ENCODE measurements at regions not wholly inside any gene's neighbourhood (a gene's known extent, or its start where the extent isn't known, plus 50 kb on each side); places are given as distances from the start of the nearest gene placed in this dataset.

DNA sequence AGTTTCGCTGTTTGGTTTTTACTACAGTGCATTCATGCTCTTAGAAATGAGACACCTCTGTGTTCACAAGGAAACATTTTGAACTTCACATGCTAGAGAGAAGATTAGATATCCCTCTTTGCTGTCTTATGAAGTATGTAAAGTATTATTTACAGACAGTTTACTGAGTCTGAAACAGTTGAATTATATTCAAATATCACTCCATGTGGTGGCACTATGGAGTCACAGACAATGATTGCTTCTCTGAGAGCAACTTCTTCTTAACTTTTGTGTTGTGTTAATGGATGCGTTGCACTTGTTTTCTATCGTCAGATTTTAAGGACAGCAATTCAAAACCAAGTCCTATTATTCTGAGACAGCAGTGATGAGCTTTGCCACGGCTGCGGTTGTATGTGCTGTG, 823.6 kb downstream of the GALR1 start:
- TF ChIP-seq, protein P1, sequence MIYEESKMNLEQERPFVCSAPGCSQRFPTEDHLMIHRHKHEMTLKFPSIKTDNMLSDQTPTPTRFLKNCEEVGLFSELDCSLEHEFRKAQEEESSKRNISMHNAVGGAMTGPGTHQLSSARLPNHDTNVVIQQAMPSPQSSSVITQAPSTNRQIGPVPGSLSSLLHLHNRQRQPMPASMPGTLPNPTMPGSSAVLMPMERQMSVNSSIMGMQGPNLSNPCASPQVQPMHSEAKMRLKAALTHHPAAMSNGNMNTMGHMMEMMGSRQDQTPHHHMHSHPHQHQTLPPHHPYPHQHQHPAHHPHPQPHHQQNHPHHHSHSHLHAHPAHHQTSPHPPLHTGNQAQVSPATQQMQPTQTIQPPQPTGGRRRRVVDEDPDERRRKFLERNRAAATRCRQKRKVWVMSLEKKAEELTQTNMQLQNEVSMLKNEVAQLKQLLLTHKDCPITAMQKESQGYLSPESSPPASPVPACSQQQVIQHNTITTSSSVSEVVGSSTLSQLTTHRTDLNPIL (CRISPR knock-in tag; IDR thresholded peaks at IDR 0.05; ENCODE audit: low read depth): no peak
- TF ChIP-seq TOX (CRISPR knock-in tag; IDR thresholded peaks at IDR 0.05; ENCODE audit: borderline replicate concordance) (no peak), OSR1 (CRISPR knock-in tag; IDR thresholded peaks at IDR 0.05) (no peak), ZFP3 (CRISPR knock-in tag; IDR thresholded peaks at IDR 0.05) (no peak), ARNTL (CRISPR knock-in tag; IDR thresholded peaks at IDR 0.05; ENCODE audit: borderline replicate concordance, low read depth) (no peak), TCF4 (CRISPR knock-in tag; IDR thresholded peaks at IDR 0.05; ENCODE audit: borderline replicate concordance) (no peak), ESRRG (CRISPR knock-in tag; IDR thresholded peaks at IDR 0.05) (no peak), CSDC2 (CRISPR knock-in tag; IDR thresholded peaks at IDR 0.05) (no peak), SNAI2 (CRISPR knock-in tag; IDR thresholded peaks at IDR 0.05) (no peak), ISL1 (CRISPR knock-in tag; IDR thresholded peaks at IDR 0.05) (no peak), GLIS3 (CRISPR knock-in tag; IDR thresholded peaks at IDR 0.05) (no peak), ZFP30 (CRISPR knock-in tag; IDR thresholded peaks at IDR 0.05) (no peak), ZC3H10 (CRISPR knock-in tag; IDR thresholded peaks at IDR 0.05) (no peak), ZNF565 (CRISPR knock-in tag; conservative IDR thresholded peaks at IDR 0.05; ENCODE audit: low read depth) (no peak), ZNF8 (CRISPR knock-in tag; IDR thresholded peaks at IDR 0.05) (no peak)
- TF ChIP-seq, protein P2, sequence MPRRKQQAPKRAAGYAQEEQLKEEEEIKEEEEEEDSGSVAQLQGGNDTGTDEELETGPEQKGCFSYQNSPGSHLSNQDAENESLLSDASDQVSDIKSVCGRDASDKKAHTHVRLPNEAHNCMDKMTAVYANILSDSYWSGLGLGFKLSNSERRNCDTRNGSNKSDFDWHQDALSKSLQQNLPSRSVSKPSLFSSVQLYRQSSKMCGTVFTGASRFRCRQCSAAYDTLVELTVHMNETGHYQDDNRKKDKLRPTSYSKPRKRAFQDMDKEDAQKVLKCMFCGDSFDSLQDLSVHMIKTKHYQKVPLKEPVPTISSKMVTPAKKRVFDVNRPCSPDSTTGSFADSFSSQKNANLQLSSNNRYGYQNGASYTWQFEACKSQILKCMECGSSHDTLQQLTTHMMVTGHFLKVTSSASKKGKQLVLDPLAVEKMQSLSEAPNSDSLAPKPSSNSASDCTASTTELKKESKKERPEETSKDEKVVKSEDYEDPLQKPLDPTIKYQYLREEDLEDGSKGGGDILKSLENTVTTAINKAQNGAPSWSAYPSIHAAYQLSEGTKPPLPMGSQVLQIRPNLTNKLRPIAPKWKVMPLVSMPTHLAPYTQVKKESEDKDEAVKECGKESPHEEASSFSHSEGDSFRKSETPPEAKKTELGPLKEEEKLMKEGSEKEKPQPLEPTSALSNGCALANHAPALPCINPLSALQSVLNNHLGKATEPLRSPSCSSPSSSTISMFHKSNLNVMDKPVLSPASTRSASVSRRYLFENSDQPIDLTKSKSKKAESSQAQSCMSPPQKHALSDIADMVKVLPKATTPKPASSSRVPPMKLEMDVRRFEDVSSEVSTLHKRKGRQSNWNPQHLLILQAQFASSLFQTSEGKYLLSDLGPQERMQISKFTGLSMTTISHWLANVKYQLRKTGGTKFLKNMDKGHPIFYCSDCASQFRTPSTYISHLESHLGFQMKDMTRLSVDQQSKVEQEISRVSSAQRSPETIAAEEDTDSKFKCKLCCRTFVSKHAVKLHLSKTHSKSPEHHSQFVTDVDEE (CRISPR knock-in tag; IDR thresholded peaks at IDR 0.05): no peak
- TF ChIP-seq, protein P3, sequence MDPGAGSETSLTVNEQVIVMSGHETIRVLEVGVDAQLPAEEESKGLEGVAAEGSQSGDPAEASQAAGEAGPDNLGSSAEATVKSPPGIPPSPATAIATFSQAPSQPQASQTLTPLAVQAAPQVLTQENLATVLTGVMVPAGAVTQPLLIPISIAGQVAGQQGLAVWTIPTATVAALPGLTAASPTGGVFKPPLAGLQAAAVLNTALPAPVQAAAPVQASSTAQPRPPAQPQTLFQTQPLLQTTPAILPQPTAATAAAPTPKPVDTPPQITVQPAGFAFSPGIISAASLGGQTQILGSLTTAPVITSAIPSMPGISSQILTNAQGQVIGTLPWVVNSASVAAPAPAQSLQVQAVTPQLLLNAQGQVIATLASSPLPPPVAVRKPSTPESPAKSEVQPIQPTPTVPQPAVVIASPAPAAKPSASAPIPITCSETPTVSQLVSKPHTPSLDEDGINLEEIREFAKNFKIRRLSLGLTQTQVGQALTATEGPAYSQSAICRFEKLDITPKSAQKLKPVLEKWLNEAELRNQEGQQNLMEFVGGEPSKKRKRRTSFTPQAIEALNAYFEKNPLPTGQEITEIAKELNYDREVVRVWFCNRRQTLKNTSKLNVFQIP (CRISPR knock-in tag; IDR thresholded peaks at IDR 0.05; ENCODE audit: borderline replicate concordance, low read depth): no peak
- TF ChIP-seq, protein P4, sequence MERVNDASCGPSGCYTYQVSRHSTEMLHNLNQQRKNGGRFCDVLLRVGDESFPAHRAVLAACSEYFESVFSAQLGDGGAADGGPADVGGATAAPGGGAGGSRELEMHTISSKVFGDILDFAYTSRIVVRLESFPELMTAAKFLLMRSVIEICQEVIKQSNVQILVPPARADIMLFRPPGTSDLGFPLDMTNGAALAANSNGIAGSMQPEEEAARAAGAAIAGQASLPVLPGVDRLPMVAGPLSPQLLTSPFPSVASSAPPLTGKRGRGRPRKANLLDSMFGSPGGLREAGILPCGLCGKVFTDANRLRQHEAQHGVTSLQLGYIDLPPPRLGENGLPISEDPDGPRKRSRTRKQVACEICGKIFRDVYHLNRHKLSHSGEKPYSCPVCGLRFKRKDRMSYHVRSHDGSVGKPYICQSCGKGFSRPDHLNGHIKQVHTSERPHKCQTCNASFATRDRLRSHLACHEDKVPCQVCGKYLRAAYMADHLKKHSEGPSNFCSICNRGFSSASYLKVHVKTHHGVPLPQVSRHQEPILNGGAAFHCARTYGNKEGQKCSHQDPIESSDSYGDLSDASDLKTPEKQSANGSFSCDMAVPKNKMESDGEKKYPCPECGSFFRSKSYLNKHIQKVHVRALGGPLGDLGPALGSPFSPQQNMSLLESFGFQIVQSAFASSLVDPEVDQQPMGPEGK (CRISPR knock-in tag; IDR thresholded peaks at IDR 0.05; ENCODE audit: borderline replicate concordance): no peak
- TF ChIP-seq, protein P5, sequence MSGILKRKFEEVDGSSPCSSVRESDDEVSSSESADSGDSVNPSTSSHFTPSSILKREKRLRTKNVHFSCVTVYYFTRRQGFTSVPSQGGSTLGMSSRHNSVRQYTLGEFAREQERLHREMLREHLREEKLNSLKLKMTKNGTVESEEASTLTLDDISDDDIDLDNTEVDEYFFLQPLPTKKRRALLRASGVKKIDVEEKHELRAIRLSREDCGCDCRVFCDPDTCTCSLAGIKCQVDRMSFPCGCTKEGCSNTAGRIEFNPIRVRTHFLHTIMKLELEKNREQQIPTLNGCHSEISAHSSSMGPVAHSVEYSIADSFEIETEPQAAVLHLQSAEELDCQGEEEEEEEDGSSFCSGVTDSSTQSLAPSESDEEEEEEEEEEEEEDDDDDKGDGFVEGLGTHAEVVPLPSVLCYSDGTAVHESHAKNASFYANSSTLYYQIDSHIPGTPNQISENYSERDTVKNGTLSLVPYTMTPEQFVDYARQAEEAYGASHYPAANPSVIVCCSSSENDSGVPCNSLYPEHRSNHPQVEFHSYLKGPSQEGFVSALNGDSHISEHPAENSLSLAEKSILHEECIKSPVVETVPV (CRISPR knock-in tag; IDR thresholded peaks at IDR 0.05): no peak
- ATAC-seq: no peak

DNA sequence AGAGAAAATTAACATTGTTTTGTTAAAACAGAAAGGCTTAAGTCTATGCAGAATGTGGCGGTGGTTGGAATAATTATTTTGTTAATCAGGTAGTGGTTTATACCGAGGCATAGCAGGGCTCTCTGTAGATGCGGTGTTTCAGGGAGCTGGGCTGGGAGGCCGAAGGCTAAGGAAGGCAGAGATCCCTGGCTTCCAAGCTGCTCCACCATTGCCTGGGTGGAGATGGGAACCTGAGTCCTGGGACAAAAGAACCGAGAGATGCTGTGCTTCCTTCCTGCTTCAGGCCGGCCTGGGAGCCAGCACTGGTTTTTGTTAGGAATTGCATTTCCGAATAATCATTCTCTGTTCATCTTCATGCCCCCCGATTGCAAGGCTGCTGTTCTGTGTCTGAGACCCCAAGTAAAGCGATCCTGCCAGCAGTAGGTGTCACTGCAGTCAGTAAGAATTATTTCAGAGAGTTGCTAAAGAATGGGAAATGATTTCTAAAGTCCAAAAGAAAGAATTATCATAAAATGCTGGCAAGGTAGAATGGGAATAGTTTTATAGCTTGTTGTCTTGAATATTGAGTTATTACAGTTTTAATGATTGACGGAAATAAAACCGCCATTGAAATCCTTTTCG, 824.9 kb downstream of the GALR1 start:
- ATAC-seq: no peak
- TF ChIP-seq, protein P1 (CRISPR knock-in tag; IDR thresholded peaks at IDR 0.05; ENCODE audit: low read depth): no peak
- TF ChIP-seq BACH2 (CRISPR knock-in tag; IDR thresholded peaks at IDR 0.05; ENCODE audit: borderline replicate concordance): no peak
- TF ChIP-seq ZNF8 (CRISPR knock-in tag; IDR thresholded peaks at IDR 0.05): no peak
- TF ChIP-seq, protein P5 (CRISPR knock-in tag; IDR thresholded peaks at IDR 0.05): no peak
- TF ChIP-seq ESRRG (CRISPR knock-in tag; IDR thresholded peaks at IDR 0.05): no peak
- TF ChIP-seq PPARA (CRISPR knock-in tag; IDR thresholded peaks at IDR 0.05; ENCODE audit: borderline replicate concordance): no peak
- TF ChIP-seq SNAI2 (CRISPR knock-in tag; IDR thresholded peaks at IDR 0.05): no peak
- no peak for TF ChIP-seq TCF4 (CRISPR knock-in tag; IDR thresholded peaks at IDR 0.05; ENCODE audit: borderline replicate concordance)
- no peak for TF ChIP-seq ZFP30 (CRISPR knock-in tag; IDR thresholded peaks at IDR 0.05)
- no peak for TF ChIP-seq ZNF70 (CRISPR knock-in tag; IDR thresholded peaks at IDR 0.05)
- TF ChIP-seq RARB (CRISPR knock-in tag; IDR thresholded peaks at IDR 0.05): no peak
- no peak for TF ChIP-seq CSDC2 (CRISPR knock-in tag; IDR thresholded peaks at IDR 0.05)
- no peak for TF ChIP-seq ZFP3 (CRISPR knock-in tag; IDR thresholded peaks at IDR 0.05)
- no peak for TF ChIP-seq TOX (CRISPR knock-in tag; IDR thresholded peaks at IDR 0.05; ENCODE audit: borderline replicate concordance)
- TF ChIP-seq ZNF565 (CRISPR knock-in tag; conservative IDR thresholded peaks at IDR 0.05; ENCODE audit: low read depth): no peak
- TF ChIP-seq ARNTL (CRISPR knock-in tag; IDR thresholded peaks at IDR 0.05; ENCODE audit: borderline replicate concordance, low read depth): no peak
- no peak for TF ChIP-seq OSR1 (CRISPR knock-in tag; IDR thresholded peaks at IDR 0.05)
- TF ChIP-seq, protein P2 (CRISPR knock-in tag; IDR thresholded peaks at IDR 0.05): no peak
- no peak for TF ChIP-seq ISL1 (CRISPR knock-in tag; IDR thresholded peaks at IDR 0.05)
